Gastrocnemius medialis (tissue), 4 donors: ENCODE measurements at regions not wholly inside any gene's neighbourhood (a gene's known extent, or its start where the extent isn't known, plus 50 kb on each side); places are given as distances from the start of the nearest gene placed in this dataset.

ENCODE experiments used
- POLR2A ChIP-seq, 2 donors: fragments of 450-650 bp; IDR thresholded peaks; one replicate each; pipeline ENCODE4 v1.6.1; 2017; ENCODE audit warnings: antibody characterized with exemption in 2 of 2, mild to moderate bottlenecking in 2 of 2, moderate library complexity in 2 of 2
- TF ChIP-seq, protein P1 (sequence below), 5 experiments: fragments of 450-650 bp in 3 of 5; fragments of 200-600 bp in 2 of 5; sonication (generic) in 2 of 5; IDR thresholded peaks in 4 of 5; conservative IDR thresholded peaks in 1 of 5; 1 replicate in 4 of 5; 2 replicates in 1 of 5; pipeline ENCODE4 v1.5.1; 2016 to 2019; ENCODE audit warnings: antibody characterized with exemption in 5 of 5, mild to moderate bottlenecking in 3 of 5, moderate library complexity in 3 of 5

DNA sequence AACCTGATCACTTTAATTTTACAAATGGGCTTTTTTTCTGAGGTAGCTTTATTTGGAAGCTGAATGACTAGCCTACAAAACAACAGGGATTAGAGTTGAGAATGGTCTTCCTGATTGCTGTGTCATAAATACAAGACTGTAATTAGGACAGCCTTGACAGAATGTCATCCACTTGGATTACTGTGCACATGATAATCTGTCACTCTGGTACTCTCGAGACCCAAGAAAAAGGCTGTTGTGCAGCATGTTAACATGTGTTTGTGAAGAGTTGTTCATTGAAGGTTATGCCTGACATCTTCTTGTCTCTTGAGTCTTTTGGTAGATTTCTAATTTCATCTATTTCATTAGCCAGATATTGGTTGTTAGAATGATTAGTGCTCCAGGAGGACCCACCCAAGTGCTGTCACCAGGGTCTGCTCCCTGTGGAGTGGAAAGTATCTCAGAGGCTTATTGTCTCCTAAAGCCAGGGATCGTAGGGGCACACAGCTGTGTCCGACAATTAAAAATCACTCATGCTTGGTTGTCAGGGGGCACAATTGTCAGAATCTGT is 212.2 kb upstream of the GPRIN3 start:
- TF ChIP-seq, protein P1, sequence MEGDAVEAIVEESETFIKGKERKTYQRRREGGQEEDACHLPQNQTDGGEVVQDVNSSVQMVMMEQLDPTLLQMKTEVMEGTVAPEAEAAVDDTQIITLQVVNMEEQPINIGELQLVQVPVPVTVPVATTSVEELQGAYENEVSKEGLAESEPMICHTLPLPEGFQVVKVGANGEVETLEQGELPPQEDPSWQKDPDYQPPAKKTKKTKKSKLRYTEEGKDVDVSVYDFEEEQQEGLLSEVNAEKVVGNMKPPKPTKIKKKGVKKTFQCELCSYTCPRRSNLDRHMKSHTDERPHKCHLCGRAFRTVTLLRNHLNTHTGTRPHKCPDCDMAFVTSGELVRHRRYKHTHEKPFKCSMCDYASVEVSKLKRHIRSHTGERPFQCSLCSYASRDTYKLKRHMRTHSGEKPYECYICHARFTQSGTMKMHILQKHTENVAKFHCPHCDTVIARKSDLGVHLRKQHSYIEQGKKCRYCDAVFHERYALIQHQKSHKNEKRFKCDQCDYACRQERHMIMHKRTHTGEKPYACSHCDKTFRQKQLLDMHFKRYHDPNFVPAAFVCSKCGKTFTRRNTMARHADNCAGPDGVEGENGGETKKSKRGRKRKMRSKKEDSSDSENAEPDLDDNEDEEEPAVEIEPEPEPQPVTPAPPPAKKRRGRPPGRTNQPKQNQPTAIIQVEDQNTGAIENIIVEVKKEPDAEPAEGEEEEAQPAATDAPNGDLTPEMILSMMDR (IDR thresholded peaks at IDR 0.05 in 4 of 5, conservative IDR thresholded peaks at IDR 0.05 in 1 of 5) = no peak
- no peak for TF ChIP-seq POLR2A (IDR thresholded peaks at IDR 0.05)
